Keratinocyte (primary cell): ENCODE measurements at regions not wholly inside any gene's neighbourhood (a gene's known extent, or its start where the extent isn't known, plus 50 kb on each side); places are given as distances from the start of the nearest gene placed in this dataset.

Source experiments
- CTCF ChIP-seq, 3 experiments: IDR thresholded peaks in 1 of 3; conservative IDR thresholded peaks in 1 of 3; optimal IDR thresholded peaks in 1 of 3; 2 replicates in 2 of 3; 3 replicates in 1 of 3; pipeline versions ENCODE3 to v1.5.1; 2011; ENCODE audit warnings: low read length in 3 of 3, mild to moderate bottlenecking in 3 of 3, moderate library complexity in 2 of 3, control low read depth in 1 of 3, inconsistent platforms in 1 of 3; ENCODE audit not compliant: insufficient read depth in 2 of 3; ENCODE audit errors: extremely low read depth in 1 of 3
- EZH2 ChIP-seq: IDR thresholded peaks from one replicate; pipeline ENCODE4 v1.6.1; 2012; ENCODE audit warnings: inconsistent platforms, mild to moderate bottlenecking, low read length, moderate library complexity

GRCh38 chr6:105748737-105749161, 337.4 kb upstream of the PRDM1 start:
- TF ChIP-seq CTCF (optimal IDR thresholded peaks at IDR 0.05 in 1 of 3, IDR thresholded peaks at IDR 0.05 in 1 of 3, conservative IDR thresholded peaks at IDR 0.05 in 1 of 3; ENCODE audit: extremely low read depth in 1 of 3, insufficient read depth in 2 of 3, low read length in 3 of 3) (no peak), EZH2 (no peak)
